ENCODE measurements at regions not wholly inside any gene's neighbourhood (a gene's known extent, or its start where the extent isn't known, plus 50 kb on each side); places are given as distances from the start of the nearest gene placed in this dataset.

GRCh38 chr4:180798036-180798577 is 1445.1 kb upstream of the TENM3 start:
- TF ChIP-seq ELK1 (IDR thresholded peaks at IDR 0.05; ENCODE audit: borderline replicate concordance, low read depth, low read length) (no peak), CEBPB (IDR thresholded peaks at IDR 0.05; ENCODE audit: low read depth, low read length) (no peak), RCOR1 (IDR thresholded peaks at IDR 0.05; ENCODE audit: insufficient replicate concordance, low read length) (no peak), SMC3 (IDR thresholded peaks at IDR 0.05; ENCODE audit: low read depth, low read length) (no peak), BHLHE40 (IDR thresholded peaks at IDR 0.05; ENCODE audit: low read depth, low read length) (no peak), RAD21 (IDR thresholded peaks at IDR 0.05; ENCODE audit: low read length) (no peak), MXI1 (IDR thresholded peaks at IDR 0.05; ENCODE audit: borderline replicate concordance, low read depth, low read length) (no peak), CHD1 (IDR thresholded peaks at IDR 0.05; ENCODE audit: low read depth, low read length) (no peak), MAZ (IDR thresholded peaks at IDR 0.05; ENCODE audit: borderline replicate concordance, low read depth, low read length) (no peak), NFE2L2 (IDR thresholded peaks at IDR 0.05; ENCODE audit: low read depth, low read length) (no peak), CTCF (conservative IDR thresholded peaks at IDR 0.05; ENCODE audit: low read depth, low read length) (no peak), MAFK (IDR thresholded peaks at IDR 0.05; ENCODE audit: low read depth, low read length) (no peak), FOS (IDR thresholded peaks at IDR 0.05; ENCODE audit: low read depth, low read length) (no peak), POLR2A (IDR thresholded peaks at IDR 0.05; ENCODE audit: low read depth, low read length) (no peak), RFX5 (IDR thresholded peaks at IDR 0.05; ENCODE audit: low read depth, low read length) (no peak), USF2 (IDR thresholded peaks at IDR 0.05; ENCODE audit: low read depth, low read length) (no peak)
- no peaks in the 10 kb centered on the region for H3K79me1 ChIP-seq (ENCODE audit: low read depth in 1 of 2, low read length in 2 of 2)
- no peak overlapping the region for H3K23ac ChIP-seq (ENCODE audit: low read depth, low read length)
- BruUV-seq (replicated peaks), result no TSS peak
- intact Hi-C loops (cut with micrococcal nuclease), result no loop called here
- no CpG with 5 or more reads among the region's 4 CpGs for WGBS, 2 experiments (ENCODE audit: extremely low coverage in 2 of 2, insufficient read length in 1 of 2)
- no peaks in the 10 kb centered on the region for H3K4me1 ChIP-seq (ENCODE audit: control insufficient read depth, insufficient read depth, low read length)
- DNase-seq (no peak), ATAC-seq (ENCODE audit: low read depth) (no peak)
- H3K27ac ChIP-seq (ENCODE audit: insufficient read depth, low read length), result no peak overlapping the region
- H3K14ac ChIP-seq (replicated peaks; ENCODE audit: low read depth, low read length), result no peak overlapping the region
- H3K9me3 ChIP-seq (ENCODE audit: control insufficient read depth, insufficient read depth, low read length), result no peaks in the 10 kb centered on the region
- no peak overlapping the region for H2AFZ ChIP-seq (replicated peaks; ENCODE audit: low read length, poor library complexity)
- CTCF ChIA-PET, result interaction anchor here (0.6 kb wide), 1 partner anchor 16 kb away, joined by 6 read pairs; no protein-coding TSS in a partner anchor
- no peak overlapping the region for H3K4ac ChIP-seq (ENCODE audit: low read depth, low read length)
- no peak overlapping the region for H2BK20ac ChIP-seq (ENCODE audit: low read depth, low read length)
- H3K9me1 ChIP-seq (ENCODE audit: insufficient read depth, low read length), result no peaks in the 10 kb centered on the region
- no peak overlapping the region for H4K8ac ChIP-seq (ENCODE audit: low read depth in 2 of 2, low read length in 2 of 2)
- no peak overlapping the region for H2BK15ac ChIP-seq (ENCODE audit: low read depth, low read length)
- no peak overlapping the region for H2AK9ac ChIP-seq (replicated peaks; ENCODE audit: low read depth, low read length, poor library complexity)
- H2AK5ac ChIP-seq (ENCODE audit: low read depth, low read length), result no peak overlapping the region
- dilution Hi-C loops (cut with HindIII; ENCODE audit: low sequenced_read_pairs, unreplicated experiment), result no loop called here
- no peaks in the 10 kb centered on the region for H4K20me1 ChIP-seq (ENCODE audit: insufficient read depth, low read length)
- no peaks in the 10 kb centered on the region for H3K36me3 ChIP-seq (ENCODE audit: control insufficient read depth, insufficient read depth, low read length)
- H3K27me3 ChIP-seq (ENCODE audit: control insufficient read depth, insufficient read depth, low read length), result no peaks in the 10 kb centered on the region
- POLR2A ChIA-PET (ENCODE audit: unreplicated experiment), result no interaction called here
- H4K5ac ChIP-seq (ENCODE audit: low read depth, low read length), result no peak overlapping the region
- H2BK120ac ChIP-seq (ENCODE audit: low read depth, low read length), result no peak overlapping the region
- H3K4me3 ChIP-seq (ENCODE audit: insufficient read depth, low read depth, low read length), result no peak overlapping the region
- H2BK5ac ChIP-seq (ENCODE audit: low read depth, low read length, poor library complexity, severe bottlenecking), result no peak overlapping the region
- H3K56ac ChIP-seq (ENCODE audit: extremely low read depth, insufficient read depth, low read length), result no peak overlapping the region
- in situ Hi-C loops (cut with MboI; ENCODE audit: low sequenced_read_pairs), result no loop called here
- no peak overlapping the region for H3K4me2 ChIP-seq (ENCODE audit: low read depth, low read length)
- H4K91ac ChIP-seq (ENCODE audit: insufficient read depth, low read depth, low read length), result no peak overlapping the region
- no peak overlapping the region for H3K9ac ChIP-seq (ENCODE audit: low read depth, low read length)
- no peak overlapping the region for H3K18ac ChIP-seq (ENCODE audit: low read depth, low read length)

Measured in IMR-90 (cell line).